IPS-NIHi11 (cell line): ENCODE measurements at regions not wholly inside any gene's neighbourhood (a gene's known extent, or its start where the extent isn't known, plus 50 kb on each side); places are given as distances from the start of the nearest gene placed in this dataset.
"Not testable (repeated sequence)": the region's sequence is repeated elsewhere in the genome, so short reads cannot be mapped to it uniquely, and the experiment has no call there.

Experiments
- DNase-seq: peaks from one replicate; pipeline ENCODE4 v3.0.0; 2012; ENCODE audit warnings: mixed read lengths, low spot score

GRCh38 chr7:131679071-131679470 is 122.6 kb upstream of the PODXL start:
- not testable (repeated sequence) for DNase-seq

- not testable (repeated sequence) for DNase-seq
These were observed 120.4 kb upstream of the PODXL start for GRCh38 chr7:131676850-131677249.

- no peak for DNase-seq
These were observed 117.7 kb upstream of the PODXL start for GRCh38 chr7:131674131-131674530.

DNA sequence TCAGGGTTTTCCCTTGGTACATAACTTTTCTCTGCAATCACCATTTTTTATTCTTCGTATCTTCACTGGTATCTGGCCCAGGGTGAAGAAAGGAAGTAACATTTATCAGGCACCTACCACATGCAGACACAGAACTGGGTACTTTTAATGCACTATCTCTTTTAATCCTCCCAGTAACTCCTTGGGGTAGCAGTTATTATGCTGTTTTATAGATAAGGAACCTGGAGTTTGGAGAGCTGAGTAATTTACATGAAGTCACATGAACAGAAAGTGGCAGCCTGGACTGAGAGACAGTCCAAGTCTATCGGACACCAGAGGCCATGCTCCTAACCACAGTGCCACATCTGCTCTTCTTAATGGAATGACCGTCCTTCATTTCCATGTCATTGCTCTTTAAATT is 117.1 kb upstream of the PODXL start:
- DNase-seq, result no peak

DNA sequence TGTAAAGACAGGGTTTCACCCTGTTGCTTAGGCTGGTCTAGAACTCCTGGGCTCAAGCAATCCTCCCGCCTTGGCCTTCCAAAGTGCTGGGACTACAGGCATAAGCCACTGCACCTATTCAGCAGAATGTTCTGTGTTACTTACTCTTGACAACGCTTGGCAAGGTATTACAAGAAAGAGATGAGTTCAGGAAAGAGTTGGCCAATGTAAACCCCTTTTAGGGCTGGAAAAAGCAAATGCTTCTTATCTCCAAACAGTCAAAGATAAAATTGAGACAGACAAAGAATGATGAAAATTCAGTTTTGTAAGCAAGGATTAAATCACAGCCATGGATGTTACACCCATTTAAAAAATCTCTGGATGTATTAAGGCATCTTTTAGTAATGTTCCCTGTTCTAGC is 114.0 kb upstream of the PODXL start:
- no peak for DNase-seq

DNA sequence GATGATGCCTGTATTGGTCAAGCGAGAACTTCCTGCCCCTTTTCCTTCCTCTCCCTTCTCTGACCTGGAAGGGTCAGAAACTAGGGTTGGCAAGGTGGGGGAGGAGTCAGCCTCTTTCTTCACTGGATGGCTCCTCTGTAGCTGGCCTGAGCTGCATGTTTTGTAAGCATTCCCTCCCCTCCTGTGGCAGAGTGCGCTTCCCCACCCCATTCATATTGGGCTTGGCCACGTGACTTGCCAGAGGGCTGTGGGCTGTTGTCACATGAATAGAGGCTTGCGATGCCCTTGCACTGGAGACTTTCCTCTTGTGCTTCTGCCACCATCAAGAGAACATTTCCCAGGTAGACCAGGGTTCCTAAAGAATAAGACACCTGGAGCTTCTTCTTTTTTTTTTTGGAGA is 111.3 kb upstream of the PODXL start:
- DNase-seq, result no peak

- DNase-seq, result no peak
These were observed 108.6 kb upstream of the PODXL start for GRCh38 chr7:131665021-131665420.

GRCh38 chr7:131664570-131664969 is 108.1 kb upstream of the PODXL start:
- DNase-seq, result no peak

DNA sequence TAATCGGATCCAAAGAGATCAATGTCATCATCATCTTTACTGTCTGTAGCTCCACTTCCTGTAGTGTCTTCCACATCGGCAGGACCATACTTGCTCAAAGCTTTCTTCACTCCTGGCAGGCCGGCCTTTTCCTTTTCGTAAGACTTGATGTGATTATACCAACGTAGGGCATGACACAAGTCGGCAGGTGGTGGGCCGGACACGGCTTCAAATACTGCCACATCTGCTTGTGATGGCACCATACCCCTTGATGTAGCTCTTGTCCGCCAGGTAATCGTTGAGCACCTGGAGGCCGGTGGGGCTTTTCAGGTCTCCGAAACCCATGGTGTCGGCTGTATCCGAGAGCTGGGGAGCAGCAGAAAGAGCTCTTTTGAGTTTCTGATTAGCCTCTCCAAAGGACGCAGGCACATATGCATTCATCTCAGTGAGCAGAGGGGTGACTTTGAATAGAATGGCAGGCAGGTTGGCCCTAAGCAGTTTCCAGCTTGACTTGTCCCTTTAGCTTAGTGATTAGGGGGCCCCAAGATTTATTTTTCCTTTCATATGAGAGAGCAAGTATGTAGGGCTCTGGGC is 106.0 kb upstream of the PODXL start:
- not testable (repeated sequence) for DNase-seq

- no peak for DNase-seq
These were observed 101.5 kb upstream of the PODXL start for GRCh38 chr7:131657881-131658280.

GRCh38 chr7:131656980-131657723 is 100.7 kb upstream of the PODXL start:
- no peak for DNase-seq

DNA sequence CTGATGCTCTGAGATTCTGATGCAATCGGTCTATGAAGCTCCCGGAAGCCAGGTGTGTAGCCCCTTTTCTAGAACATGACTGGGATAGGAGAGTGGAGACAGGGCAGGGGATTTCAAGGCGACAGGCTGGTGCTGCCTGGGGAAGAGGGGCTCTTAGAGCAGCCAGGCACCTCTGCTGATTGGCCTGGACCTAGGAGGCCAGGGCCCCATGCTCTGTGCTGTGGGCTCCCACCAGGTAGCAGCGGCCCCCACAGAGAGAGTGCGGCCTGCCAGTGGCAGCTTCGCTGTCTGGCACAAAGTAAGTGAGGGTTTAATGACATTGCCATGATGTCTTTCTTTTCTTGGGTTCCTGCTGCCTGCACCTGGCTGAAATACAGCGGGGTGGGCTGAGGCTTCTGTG is 99.4 kb upstream of the PODXL start:
- DNase-seq, result no peak

DNA sequence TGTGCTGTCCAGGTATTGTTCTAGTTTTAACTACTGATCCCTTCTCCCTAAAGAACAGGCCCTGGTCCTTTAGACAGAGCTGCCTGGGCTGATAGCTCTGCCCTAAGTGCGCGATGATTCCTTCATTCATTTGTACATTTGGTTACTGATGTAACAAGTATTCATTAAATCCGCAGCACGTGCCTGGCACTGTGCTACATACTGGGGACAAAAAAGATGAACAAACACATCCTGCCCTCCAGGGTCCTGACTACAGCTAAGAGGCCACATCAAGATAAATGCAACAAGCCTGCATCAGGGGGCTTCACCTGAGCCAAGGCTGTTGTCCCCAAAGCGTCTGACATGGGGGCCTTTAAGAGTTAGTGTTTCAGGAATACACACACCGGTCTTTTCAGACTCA is 99.0 kb upstream of the PODXL start:
- DNase-seq, result no peak

DNA sequence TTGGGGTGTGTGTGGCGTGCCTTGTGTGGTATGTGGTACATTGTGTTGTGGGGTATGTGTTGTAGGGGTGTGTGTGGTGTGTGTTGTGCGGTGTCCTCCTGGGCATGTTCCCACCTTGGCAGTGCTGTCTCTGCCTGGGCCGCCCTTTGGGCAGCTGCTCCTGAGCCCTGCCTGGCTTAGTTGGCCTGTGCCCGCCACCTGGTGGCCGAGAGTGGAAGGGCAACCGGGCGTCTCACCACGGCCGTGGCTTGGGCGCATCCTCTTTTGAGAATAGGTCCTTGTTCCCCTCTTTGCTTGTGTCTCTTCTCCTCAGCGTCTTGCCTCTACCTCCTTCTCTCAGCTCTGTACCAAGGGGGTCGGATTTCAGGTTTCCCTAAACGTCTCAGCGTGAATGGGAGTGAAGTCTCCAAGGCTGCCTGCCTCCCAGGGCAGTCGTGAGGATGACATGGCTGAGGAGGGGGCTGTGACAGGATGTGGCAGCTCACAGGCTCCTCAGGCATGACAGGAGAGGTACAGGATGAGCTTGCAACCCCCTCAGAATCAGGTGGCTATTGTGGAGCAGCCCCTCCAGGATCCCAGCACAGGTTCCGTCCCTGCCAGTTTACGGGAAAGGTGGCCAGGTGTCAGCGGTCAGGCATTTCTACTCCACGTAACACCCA is 98.4 kb upstream of the PODXL start:
- peak; percentile 95 for DNase-seq

DNA sequence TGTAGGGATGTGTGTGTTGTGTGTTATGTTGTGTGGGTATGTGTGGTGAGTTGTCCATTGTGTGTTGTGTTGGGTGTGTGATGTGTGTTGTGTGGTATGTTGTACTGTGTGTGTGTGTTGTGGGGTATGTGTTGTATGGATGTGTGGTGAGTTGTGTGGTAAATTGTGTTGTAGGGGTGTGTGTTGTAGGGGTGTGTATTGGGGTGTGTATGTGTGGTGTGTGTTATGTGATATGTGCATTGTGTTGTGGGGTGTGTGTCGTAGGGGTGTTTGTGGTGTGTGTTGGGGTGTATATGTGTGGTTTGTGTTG is 97.8 kb upstream of the PODXL start:
- DNase-seq, result no peak

DNA sequence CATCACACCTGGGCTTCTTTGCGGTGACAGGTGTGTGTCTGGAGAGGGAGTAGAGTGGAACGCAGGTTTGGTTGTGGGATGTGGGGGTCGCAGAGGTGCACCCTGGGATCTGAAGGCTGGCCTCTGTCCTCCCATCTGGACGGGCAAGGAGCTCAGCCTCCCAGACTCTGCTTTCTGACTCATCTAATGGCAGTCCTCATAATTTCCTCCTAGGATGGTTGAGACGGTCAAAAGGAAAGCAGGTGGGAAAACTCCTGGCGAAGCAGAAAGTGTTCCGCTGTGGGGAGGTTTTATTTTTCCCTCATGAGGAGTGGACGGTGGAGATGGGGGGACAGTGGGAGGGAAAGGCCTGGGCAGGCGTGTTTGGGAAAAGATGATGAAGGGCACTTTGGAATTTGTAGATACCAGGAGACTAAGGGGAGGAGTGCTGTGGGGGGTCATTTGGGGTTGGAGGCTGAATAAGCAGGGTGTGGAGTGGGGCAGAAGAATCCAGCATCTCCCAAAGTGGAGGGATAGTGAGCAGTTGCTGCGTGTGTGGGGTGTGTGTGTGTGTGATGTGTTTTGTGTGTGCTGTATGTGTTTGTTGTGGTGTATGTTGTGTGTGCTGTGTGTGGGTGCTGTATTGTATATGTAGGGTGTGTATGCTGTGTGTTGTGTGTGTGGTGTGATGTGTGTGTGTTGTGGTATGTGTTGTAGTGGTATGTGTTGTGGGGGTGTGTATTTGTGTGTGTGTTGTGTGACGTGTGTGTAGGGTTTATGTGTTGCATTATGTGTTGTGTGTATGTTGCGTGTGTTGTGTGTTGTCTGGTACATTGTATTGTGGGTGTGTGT is 97.2 kb upstream of the PODXL start:
- DNase-seq, result no peak

GRCh38 chr7:131652934-131653333 is 96.5 kb upstream of the PODXL start:
- no peak for DNase-seq

- no peak for DNase-seq
These were observed 95.8 kb upstream of the PODXL start for GRCh38 chr7:131652194-131652593.

DNA sequence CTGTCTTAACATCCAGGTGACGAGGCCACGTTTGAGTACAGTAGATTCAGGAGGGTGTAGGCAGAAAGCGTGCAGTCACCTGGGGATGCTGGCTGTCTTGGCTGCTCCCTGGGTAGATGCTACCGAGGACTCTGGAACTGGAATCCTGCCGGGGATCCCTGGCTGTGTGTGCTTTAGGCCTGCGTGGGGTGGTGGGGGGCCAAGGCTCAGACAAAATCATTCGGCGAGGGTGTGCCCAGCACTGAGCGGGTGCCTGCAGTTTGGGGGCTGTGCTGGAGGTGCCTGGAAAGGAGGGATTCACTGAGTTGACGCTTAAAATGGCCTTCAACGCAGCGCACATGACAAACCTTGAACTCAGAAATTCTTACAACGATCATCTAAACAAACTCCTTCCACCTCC is 93.5 kb upstream of the PODXL start:
- DNase-seq, result no peak

DNA sequence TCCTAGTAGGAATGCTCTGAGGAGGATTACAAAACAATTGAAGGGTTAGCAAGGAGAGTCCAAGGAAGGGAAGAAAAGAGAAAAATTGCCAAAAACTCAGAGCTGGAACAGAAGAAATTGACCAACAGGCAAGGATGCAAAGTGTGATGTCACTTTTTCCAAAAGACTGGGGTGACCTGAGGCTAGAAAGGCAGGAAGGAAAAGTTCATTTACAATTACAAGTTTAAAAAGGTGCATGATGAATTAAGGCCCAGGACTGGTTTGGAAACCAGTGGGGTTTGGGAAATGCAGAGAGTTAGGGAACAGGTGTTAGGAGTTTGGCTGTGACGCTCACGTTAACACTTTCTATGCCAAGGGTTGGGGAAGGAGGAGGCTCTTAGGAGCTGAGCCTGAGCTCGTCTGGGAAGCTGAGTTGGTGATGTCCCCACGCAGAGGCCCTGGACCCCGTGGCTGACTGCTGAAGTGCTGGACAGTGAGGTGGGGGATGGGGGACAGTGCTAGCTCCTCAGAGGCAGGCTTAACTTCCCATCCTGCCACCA is 92.6 kb upstream of the PODXL start:
- DNase-seq, result no peak

- no peak for DNase-seq
These were observed 92.1 kb upstream of the PODXL start for GRCh38 chr7:131648491-131648890.

- DNase-seq, result no peak
These were observed 89.8 kb upstream of the PODXL start for GRCh38 chr7:131646203-131646602.

- no peak for DNase-seq
These were observed 86.0 kb upstream of the PODXL start for GRCh38 chr7:131642429-131642828.
